NCI-H345 (cell line): ENCODE measurements at regions not wholly inside any gene's neighbourhood (a gene's known extent, or its start where the extent isn't known, plus 50 kb on each side); places are given as distances from the start of the nearest gene placed in this dataset.
"Not testable (repeated sequence)": the region's sequence is repeated elsewhere in the genome, so short reads cannot be mapped to it uniquely, and the experiment has no call there.

Experiments
- DNase-seq: peaks from one replicate; lab custom pipeline; 2025; lab: John Stamatoyannopoulos, UW

- not testable (repeated sequence) for DNase-seq
Observed at GRCh38 chr17:27365329-27365945, 71.5 kb downstream of the WSB1 start.

GRCh38 chr17:27366437-27366836 lies 72.5 kb downstream of the WSB1 start:
- DNase-seq: no peak

- DNase-seq: no peak
Observed at GRCh38 chr17:27367121-27367981, 73.4 kb downstream of the WSB1 start.

- DNase-seq: no peak
Observed at GRCh38 chr17:27368151-27368795, 74.4 kb downstream of the WSB1 start.

GRCh38 chr17:27368980-27369379 lies 75.1 kb downstream of the WSB1 start:
- no peak for DNase-seq

- no peak for DNase-seq
Observed at GRCh38 chr17:27370776-27371175, 76.9 kb downstream of the WSB1 start.

GRCh38 chr17:27373695-27374094 lies 79.8 kb downstream of the WSB1 start:
- DNase-seq: not testable (repeated sequence)

GRCh38 chr17:27376637-27377547 lies 79.4 kb upstream of the KSR1 start:
- no peak for DNase-seq

- no peak for DNase-seq
Observed at GRCh38 chr17:27378482-27379175, 77.6 kb upstream of the KSR1 start.

- DNase-seq: peak; percentile 5
Observed at GRCh38 chr17:27379888-27380533, 76.2 kb upstream of the KSR1 start.

GRCh38 chr17:27380551-27380950 lies 75.7 kb upstream of the KSR1 start:
- DNase-seq: no peak

GRCh38 chr17:27381007-27381501 lies 75.2 kb upstream of the KSR1 start:
- DNase-seq: peak; percentile 84

- no peak for DNase-seq
Observed at GRCh38 chr17:27382025-27382424, 74.2 kb upstream of the KSR1 start.

GRCh38 chr17:27384261-27384701 lies 72.0 kb upstream of the KSR1 start:
- no peak for DNase-seq

- DNase-seq: no peak
Observed at GRCh38 chr17:27384726-27385125, 71.5 kb upstream of the KSR1 start.

- no peak for DNase-seq
Observed at GRCh38 chr17:27385626-27386025, 70.6 kb upstream of the KSR1 start.

GRCh38 chr17:27386206-27387075 lies 69.8 kb upstream of the KSR1 start:
- DNase-seq: no peak

- DNase-seq: no peak
Observed at GRCh38 chr17:27389542-27390140, 66.6 kb upstream of the KSR1 start.

GRCh38 chr17:27390540-27390939 lies 65.7 kb upstream of the KSR1 start:
- DNase-seq: no peak
